Activated CD8-positive, alpha-beta memory T cell treated with anti-CD3 and anti-CD28 coated beads, Interleukin-2, amount 50 U/mL, for 1 hour (primary cell): ENCODE measurements at regions not wholly inside any gene's neighbourhood (a gene's known extent, or its start where the extent isn't known, plus 50 kb on each side); places are given as distances from the start of the nearest gene placed in this dataset.
"Not testable (repeated sequence)": the region's sequence is repeated elsewhere in the genome, so short reads cannot be mapped to it uniquely, and the experiment has no call there.

Experiments used
- DNase-seq: peaks from one replicate; pipeline ENCODE4 v3.0.0-alpha.2; 2020; ENCODE audit errors: extremely low read depth

GRCh38 chr6:71199736-71200135, 88.9 kb upstream of the OGFRL1 start:
- DNase-seq: no peak

GRCh38 chr6:71203206-71203605, 85.4 kb upstream of the OGFRL1 start:
- no peak for DNase-seq

- no peak for DNase-seq
Observed at GRCh38 chr6:71204741-71205140, 83.9 kb upstream of the OGFRL1 start.

- no peak for DNase-seq
Observed at GRCh38 chr6:71205336-71205956, 83.2 kb upstream of the OGFRL1 start.

- no peak for DNase-seq
Observed at GRCh38 chr6:71206089-71206488, 82.5 kb upstream of the OGFRL1 start.

- no peak for DNase-seq
Observed at GRCh38 chr6:71209206-71209605, 79.4 kb upstream of the OGFRL1 start.

GRCh38 chr6:71209626-71210025, 79.0 kb upstream of the OGFRL1 start:
- DNase-seq: no peak

- no peak for DNase-seq
Observed at GRCh38 chr6:71211799-71212198, 76.8 kb upstream of the OGFRL1 start.

- DNase-seq: no peak
Observed at GRCh38 chr6:71220466-71220865, 68.1 kb upstream of the OGFRL1 start.

GRCh38 chr6:71222671-71223070, 65.9 kb upstream of the OGFRL1 start:
- DNase-seq: no peak

GRCh38 chr6:71224011-71224410, 64.6 kb upstream of the OGFRL1 start:
- no peak for DNase-seq

- no peak for DNase-seq
Observed at GRCh38 chr6:71226151-71226550, 62.5 kb upstream of the OGFRL1 start.

GRCh38 chr6:71228461-71229041, 60.1 kb upstream of the OGFRL1 start:
- no peak for DNase-seq

GRCh38 chr6:71229477-71229876, 59.1 kb upstream of the OGFRL1 start:
- DNase-seq: no peak

- DNase-seq: not testable (repeated sequence)
Observed at GRCh38 chr6:71232890-71233289, 55.7 kb upstream of the OGFRL1 start.

- no peak for DNase-seq
Observed at GRCh38 chr6:71236926-71237434, 51.6 kb upstream of the OGFRL1 start.

GRCh38 chr6:71238351-71238750, 50.3 kb upstream of the OGFRL1 start:
- no peak for DNase-seq
